IMR-90 (cell line): ENCODE measurements at regions not wholly inside any gene's neighbourhood (a gene's known extent, or its start where the extent isn't known, plus 50 kb on each side); places are given as distances from the start of the nearest gene placed in this dataset.

Source experiments
- ATAC-seq: fragments of 200-7000 bp; cut with Tn5 transposase; 2 replicates; pipeline ENCODE4 v1.9.1; 2020; ENCODE audit warnings: low read depth, mild to moderate bottlenecking, moderate library complexity
- BruUV-seq: library from RNA; stranded (reverse); fragments of 400-500 nt; replicated peaks from 2 replicates; lab custom pipeline; 2021; lab: Mats Ljungman, UMichigan
- CTCF ChIA-PET: fragments of 300-600 bp; formaldehyde crosslinking; extraction: SDS; loops from one replicate; lab custom pipeline; 2021; ENCODE audit warnings: antibody characterized with exemption; lab: Yijun Ruan, JAX
- POLR2A ChIA-PET: fragments of 300-600 bp; sonication (Branson Sonifier 250); formaldehyde crosslinking; loops from one replicate; lab custom pipeline; 2022; ENCODE audit warnings: antibody characterized with exemption; ENCODE audit not compliant: unreplicated experiment; lab: Charles Lee
- DNase-seq: peaks from one replicate; pipeline ENCODE4 v3.0.0; 2013
- H2AFZ ChIP-seq: replicated peaks from 2 replicates; pipeline ENCODE3; 2013; ENCODE audit warnings: low read length, mild to moderate bottlenecking; ENCODE audit not compliant: poor library complexity
- H2AK5ac ChIP-seq: 2 replicates; pipeline ENCODE4 v1.6.1; 2013; ENCODE audit warnings: low read depth, low read length, inconsistent platforms
- H2AK9ac ChIP-seq: replicated peaks from 2 replicates; pipeline ENCODE3; 2013; ENCODE audit warnings: mild to moderate bottlenecking, low read depth, low read length, moderate library complexity; ENCODE audit not compliant: poor library complexity
- H2BK120ac ChIP-seq: 2 replicates; pipeline ENCODE4 v1.6.1; 2013; ENCODE audit warnings: low read depth, low read length, inconsistent platforms
- H2BK15ac ChIP-seq: 3 replicates; pipeline ENCODE4 v1.6.1; 2013; ENCODE audit warnings: low read depth, low read length, inconsistent platforms
- H2BK20ac ChIP-seq: 2 replicates; pipeline ENCODE4 v1.6.1; 2013; ENCODE audit warnings: low read depth, mild to moderate bottlenecking, inconsistent platforms, low read length, moderate library complexity
- H2BK5ac ChIP-seq: 2 replicates; pipeline ENCODE4 v1.6.1; 2013; ENCODE audit warnings: mild to moderate bottlenecking, low read depth, low read length, inconsistent platforms; ENCODE audit not compliant: poor library complexity, severe bottlenecking
- H3K14ac ChIP-seq: replicated peaks from 2 replicates; pipeline ENCODE4 v1.6.1; 2013; ENCODE audit warnings: low read depth, low read length, inconsistent platforms
- H3K18ac ChIP-seq: 2 replicates; pipeline ENCODE4 v1.6.1; 2013; ENCODE audit warnings: low read depth, low read length, control low read depth
- H3K23ac ChIP-seq: 2 replicates; pipeline ENCODE4 v1.6.1; 2013; ENCODE audit warnings: low read depth, low read length, inconsistent platforms
- H3K27ac ChIP-seq: 2 replicates; pipeline ENCODE4 v1.5.1; 2013; ENCODE audit warnings: mild to moderate bottlenecking, control low read depth, low read length; ENCODE audit not compliant: insufficient read depth
- H3K27me3 ChIP-seq: 2 replicates; pipeline ENCODE4 v1.6.1; 2013; ENCODE audit warnings: low read length; ENCODE audit not compliant: control insufficient read depth, insufficient read depth
- H3K36me3 ChIP-seq: 2 replicates; pipeline ENCODE4 v1.6.1; 2013; ENCODE audit warnings: low read length, mixed read lengths; ENCODE audit not compliant: control insufficient read depth, insufficient read depth
- H3K4ac ChIP-seq: 2 replicates; pipeline ENCODE4 v1.6.1; 2013; ENCODE audit warnings: low read depth, low read length, inconsistent platforms
- H3K4me1 ChIP-seq: 2 replicates; pipeline ENCODE4 v1.6.1; 2013; ENCODE audit warnings: low read length, mixed read lengths; ENCODE audit not compliant: control insufficient read depth, insufficient read depth
- H3K4me2 ChIP-seq: 2 replicates; pipeline ENCODE4 v1.6.1; 2013; ENCODE audit warnings: low read depth, mild to moderate bottlenecking, control low read depth, low read length, moderate library complexity
- H3K4me3 ChIP-seq: 2 replicates; pipeline ENCODE4 v1.5.1; 2013; ENCODE audit warnings: low read depth, mild to moderate bottlenecking, control low read depth, low read length, moderate library complexity; ENCODE audit not compliant: insufficient read depth
- H3K56ac ChIP-seq: 2 replicates; pipeline ENCODE4 v1.6.1; 2013; ENCODE audit warnings: low read length, inconsistent platforms; ENCODE audit not compliant: insufficient read depth; ENCODE audit errors: extremely low read depth
- H3K79me1 ChIP-seq, 2 experiments: 2 replicates each; pipeline ENCODE4 v1.6.1; 2013; ENCODE audit warnings: low read length in 2 of 2, inconsistent platforms in 1 of 2, low read depth in 1 of 2
- H3K9ac ChIP-seq: 2 replicates; pipeline ENCODE4 v1.6.1; 2013; ENCODE audit warnings: low read depth, low read length, control low read depth
- H3K9me1 ChIP-seq: 2 replicates; pipeline ENCODE4 v1.6.1; 2013; ENCODE audit warnings: low read length, inconsistent platforms; ENCODE audit not compliant: insufficient read depth
- H3K9me3 ChIP-seq: 2 replicates; pipeline ENCODE4 v1.6.1; 2013; ENCODE audit warnings: low read length; ENCODE audit not compliant: control insufficient read depth, insufficient read depth
- H4K20me1 ChIP-seq: 2 replicates; pipeline ENCODE4 v1.6.1; 2013; ENCODE audit warnings: low read length, inconsistent platforms; ENCODE audit not compliant: insufficient read depth
- H4K5ac ChIP-seq: 2 replicates; pipeline ENCODE4 v1.6.1; 2013; ENCODE audit warnings: mild to moderate bottlenecking, low read depth, low read length, control low read depth
- H4K8ac ChIP-seq, 2 experiments: 2 replicates each; pipeline ENCODE4 v1.6.1; 2013; ENCODE audit warnings: low read depth in 2 of 2, low read length in 2 of 2, control low read depth in 1 of 2, inconsistent platforms in 1 of 2
- H4K91ac ChIP-seq: 2 replicates; pipeline ENCODE4 v1.6.1; 2013; ENCODE audit warnings: low read depth, low read length, inconsistent platforms; ENCODE audit not compliant: insufficient read depth
- NFE2L2 ChIP-seq: fragments of 150-350 bp; IDR thresholded peaks from 2 replicates; pipeline ENCODE4 v1.6.1; 2016; ENCODE audit warnings: low read depth, mild to moderate bottlenecking, low read length
- WGBS, 2 experiments: methylation state at CpG; one replicate each; pipeline versions ENCODE4 v1.1.5 to v1.1.7; 2013; ENCODE audit warnings: missing lambda C conversion rate in 2 of 2; ENCODE audit not compliant: insufficient read length in 1 of 2; ENCODE audit errors: extremely low coverage in 2 of 2; 5-methylcytosine and 5-hydroxymethylcytosine counted together
- dilution Hi-C: fragments of 300-500 bp; cut with HindIII; formaldehyde crosslinking; loops from one replicate; pipeline ENCODE4 v1.14.3; 2018; ENCODE audit warnings: low sequenced_read_pairs; ENCODE audit not compliant: unreplicated experiment
- in situ Hi-C: fragments of 300-500 bp; cut with MboI; formaldehyde crosslinking; loops from 3 replicates; pipeline ENCODE4 v1.14.3; 2019; ENCODE audit warnings: low sequenced_read_pairs, inconsistent platforms, mixed read lengths
- intact Hi-C: fragments of 100-400 bp; cut with micrococcal nuclease; formaldehyde crosslinking; loops from 2 replicates; pipeline ENCODE4 v1.10.0; 2022

DNA sequence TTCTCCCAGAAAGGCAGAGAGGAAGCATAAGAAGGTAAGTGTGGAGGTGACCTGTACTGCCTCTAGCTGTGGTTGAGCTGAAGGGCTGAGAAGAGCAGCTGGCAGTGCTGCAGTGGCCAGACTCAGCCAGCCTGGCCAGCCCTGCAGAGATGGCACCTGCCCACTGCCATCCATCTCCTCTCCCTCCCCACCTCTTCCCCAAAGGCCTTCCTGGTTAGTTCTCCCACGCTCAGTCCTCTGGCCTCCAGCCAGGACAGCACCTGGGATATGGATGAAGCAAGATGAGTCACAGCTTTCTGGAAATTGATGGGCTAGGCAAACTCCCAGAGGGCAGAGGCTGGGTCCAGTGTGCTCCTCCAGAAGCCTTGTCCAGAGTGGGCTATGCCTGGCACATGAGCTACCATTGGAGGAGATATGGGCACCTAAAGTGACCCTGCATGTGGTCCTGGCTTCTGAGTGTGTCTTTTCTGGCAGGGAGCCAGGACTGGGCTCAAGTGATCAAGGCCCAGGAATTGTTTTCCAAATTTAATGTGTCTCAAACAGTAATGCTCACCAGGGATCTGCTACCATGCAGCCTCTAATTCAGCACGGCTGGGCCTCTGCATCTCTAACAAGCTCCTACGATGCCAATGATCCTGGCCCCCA lies 81.0 kb upstream of the CACUL1 start:
- in situ Hi-C loops (no loop called here), dilution Hi-C loops (no loop called here), intact Hi-C loops (no loop called here)
- H3K9ac ChIP-seq = no peak overlapping the region
- no peaks in the 10 kb centered on the region for H4K20me1 ChIP-seq
- ChIA-PET CTCF (interaction anchor here (0.8 kb wide), 1 partner anchor 10 kb away, joined by 3 read pairs; no protein-coding TSS in a partner anchor), POLR2A (no interaction called here)
- no peaks in the 10 kb centered on the region for H3K9me1 ChIP-seq
- no peaks in the 10 kb centered on the region for H3K9me3 ChIP-seq
- no peak overlapping the region for H3K27ac ChIP-seq
- no peak overlapping the region for H2BK5ac ChIP-seq
- no peak overlapping the region for H2BK120ac ChIP-seq
- no peak overlapping the region for H2AK9ac ChIP-seq
- no peak overlapping the region for H3K23ac ChIP-seq
- no peak overlapping the region for H3K56ac ChIP-seq
- no TSS peak for BruUV-seq
- H3K4me3 ChIP-seq = no peak overlapping the region
- no peak for TF ChIP-seq NFE2L2
- no peak overlapping the region for H4K5ac ChIP-seq
- no peak overlapping the region for H4K8ac ChIP-seq
- no peak overlapping the region for H2BK15ac ChIP-seq
- no CpG with 5 or more reads among the region's 3 CpGs for WGBS, 2 experiments
- H3K14ac ChIP-seq = no peak overlapping the region
- DNase-seq = no peak
- ATAC-seq = no peak
- H3K4me2 ChIP-seq = no peak overlapping the region
- no peak overlapping the region for H2AK5ac ChIP-seq
- no peaks in the 10 kb centered on the region for H3K79me1 ChIP-seq
- no peaks in the 10 kb centered on the region for H3K4me1 ChIP-seq
- no peak overlapping the region for H2AFZ ChIP-seq
- peaks cover 2% of the 10 kb centered on the region; the same call in 1 of the 2 replicates for H3K27me3 ChIP-seq
- H3K36me3 ChIP-seq = no peaks in the 10 kb centered on the region
- no peak overlapping the region for H3K18ac ChIP-seq
- H3K4ac ChIP-seq = no peak overlapping the region
- H4K91ac ChIP-seq = no peak overlapping the region
- no peak overlapping the region for H2BK20ac ChIP-seq
